ENCODE measurements at regions not wholly inside any gene's neighbourhood (a gene's known extent, or its start where the extent isn't known, plus 50 kb on each side); places are given as distances from the start of the nearest gene placed in this dataset.
"Not testable (repeated sequence)": the region's sequence is repeated elsewhere in the genome, so short reads cannot be mapped to it uniquely, and the experiment has no call there.

DNA sequence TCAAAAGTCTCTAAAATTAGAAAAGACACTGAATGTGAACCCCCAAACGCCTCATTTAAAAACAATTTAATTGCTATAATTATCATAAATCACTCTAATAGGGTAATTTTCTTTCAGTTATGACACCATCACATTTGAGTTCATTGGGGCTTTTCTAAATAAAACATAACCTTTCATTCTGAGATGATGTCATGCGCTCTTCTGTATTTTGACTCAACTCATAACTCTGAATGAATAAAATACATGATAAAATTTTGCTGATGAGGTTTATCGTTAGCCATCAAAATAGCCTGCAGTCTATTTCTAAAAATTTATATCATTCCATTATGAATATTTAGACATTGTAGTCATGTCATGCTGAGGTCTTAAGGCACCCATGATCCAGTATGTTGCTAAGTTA is 1099.7 kb downstream of the SUCLG1 start:
- Histone ChIP-seq H3K9ac (ENCODE audit: low read length in 3 of 3) (no peak overlapping the region), H3K4me1 (ENCODE audit: control insufficient read depth in 2 of 3, insufficient read depth in 2 of 3, low read depth in 1 of 3, low read length in 3 of 3) (no peaks in the 10 kb centered on the region), H3K36me3 (ENCODE audit: control insufficient read depth in 2 of 3, insufficient read depth in 3 of 3, low read length in 3 of 3) (no peaks in the 10 kb centered on the region), H3K9me3 (ENCODE audit: control insufficient read depth in 2 of 3, insufficient read depth in 1 of 3, low read length in 3 of 3) (no peaks in the 10 kb centered on the region), H3K27ac (ENCODE audit: low read depth in 2 of 2, low read length in 2 of 2) (no peak overlapping the region), H3K4me3 (ENCODE audit: low read length in 3 of 3) (no peak overlapping the region), H3K27me3 (ENCODE audit: control insufficient read depth, insufficient read depth, low read length) (no peaks in the 10 kb centered on the region)
- intact Hi-C loops (cut with DNase I): no loop called here
- FAIRE-seq (no peak), DNase-seq (no peak)
- TF ChIP-seq, protein P1, sequence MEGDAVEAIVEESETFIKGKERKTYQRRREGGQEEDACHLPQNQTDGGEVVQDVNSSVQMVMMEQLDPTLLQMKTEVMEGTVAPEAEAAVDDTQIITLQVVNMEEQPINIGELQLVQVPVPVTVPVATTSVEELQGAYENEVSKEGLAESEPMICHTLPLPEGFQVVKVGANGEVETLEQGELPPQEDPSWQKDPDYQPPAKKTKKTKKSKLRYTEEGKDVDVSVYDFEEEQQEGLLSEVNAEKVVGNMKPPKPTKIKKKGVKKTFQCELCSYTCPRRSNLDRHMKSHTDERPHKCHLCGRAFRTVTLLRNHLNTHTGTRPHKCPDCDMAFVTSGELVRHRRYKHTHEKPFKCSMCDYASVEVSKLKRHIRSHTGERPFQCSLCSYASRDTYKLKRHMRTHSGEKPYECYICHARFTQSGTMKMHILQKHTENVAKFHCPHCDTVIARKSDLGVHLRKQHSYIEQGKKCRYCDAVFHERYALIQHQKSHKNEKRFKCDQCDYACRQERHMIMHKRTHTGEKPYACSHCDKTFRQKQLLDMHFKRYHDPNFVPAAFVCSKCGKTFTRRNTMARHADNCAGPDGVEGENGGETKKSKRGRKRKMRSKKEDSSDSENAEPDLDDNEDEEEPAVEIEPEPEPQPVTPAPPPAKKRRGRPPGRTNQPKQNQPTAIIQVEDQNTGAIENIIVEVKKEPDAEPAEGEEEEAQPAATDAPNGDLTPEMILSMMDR (IDR thresholded peaks at IDR 0.05; ENCODE audit: borderline replicate concordance, extremely low read depth, insufficient read depth): no peak

DNA sequence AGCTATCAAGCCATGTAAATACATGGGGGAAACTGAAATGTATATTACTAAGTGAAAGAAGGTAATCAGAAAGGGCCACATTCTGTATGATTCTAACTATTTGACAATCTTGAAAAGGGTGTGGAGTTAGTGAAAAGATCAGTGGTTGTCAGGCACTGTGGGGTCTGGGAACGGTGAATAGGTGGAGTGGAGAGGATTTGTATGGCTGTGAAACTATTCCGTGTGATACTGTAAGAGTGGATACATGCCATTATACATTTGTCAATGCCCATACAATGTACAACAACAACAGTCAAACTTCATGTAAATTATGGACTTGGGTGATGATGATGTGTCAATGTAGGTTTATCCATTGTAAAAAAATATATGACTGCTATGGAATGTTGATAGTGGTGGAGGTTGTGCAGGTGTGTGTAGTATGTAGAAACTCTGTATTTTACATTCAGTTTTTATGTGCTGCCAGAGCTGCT is 1116.2 kb downstream of the SUCLG1 start:
- DNase-seq: peak in 3 of 5 donors; percentile 26 to 73 (median 38)
- intact Hi-C loops (cut with DNase I): no loop called here
- no peaks in the 10 kb centered on the region for H3K9me3 ChIP-seq (ENCODE audit: control insufficient read depth in 2 of 3, insufficient read depth in 1 of 3, low read length in 3 of 3)
- no peak overlapping the region for H3K9ac ChIP-seq (ENCODE audit: low read length in 3 of 3)
- TF ChIP-seq, protein P1 (IDR thresholded peaks at IDR 0.05; ENCODE audit: borderline replicate concordance, extremely low read depth, insufficient read depth): no peak
- no peaks in the 10 kb centered on the region for H3K4me1 ChIP-seq (ENCODE audit: control insufficient read depth in 2 of 3, insufficient read depth in 2 of 3, low read depth in 1 of 3, low read length in 3 of 3)
- no peaks in the 10 kb centered on the region for H3K36me3 ChIP-seq (ENCODE audit: control insufficient read depth in 2 of 3, insufficient read depth in 3 of 3, low read length in 3 of 3)
- H3K27me3 ChIP-seq (ENCODE audit: control insufficient read depth, insufficient read depth, low read length): no peaks in the 10 kb centered on the region
- H3K4me3 ChIP-seq (ENCODE audit: low read length in 3 of 3): no peak overlapping the region
- H3K27ac ChIP-seq (ENCODE audit: low read depth in 2 of 2, low read length in 2 of 2): no peak overlapping the region
- no peak for FAIRE-seq

DNA sequence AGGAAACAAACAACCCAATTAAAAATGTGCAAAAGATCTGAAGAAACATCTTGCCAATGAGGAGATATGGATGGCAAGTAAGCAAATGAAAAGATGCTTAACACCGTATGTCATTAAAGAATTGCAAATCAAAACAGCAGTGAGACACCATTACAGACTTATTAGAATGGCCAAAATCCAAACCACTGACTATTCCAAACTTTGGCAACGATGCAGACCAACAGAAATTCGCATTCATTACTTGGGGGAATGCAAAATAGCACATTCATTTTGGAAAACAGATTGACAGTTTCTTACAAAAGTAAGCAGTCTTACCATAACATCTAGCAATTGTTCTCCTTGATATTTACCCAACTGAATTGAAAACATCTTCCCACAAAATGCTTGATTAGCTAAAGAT is 1118.7 kb downstream of the SUCLG1 start:
- no peaks in the 10 kb centered on the region for H3K36me3 ChIP-seq (ENCODE audit: control insufficient read depth in 2 of 3, insufficient read depth in 3 of 3, low read length in 3 of 3)
- FAIRE-seq (no peak), DNase-seq (peak in 3 of 5 donors; percentile 12 to 57 (median 55))
- no peaks in the 10 kb centered on the region for H3K9me3 ChIP-seq (ENCODE audit: control insufficient read depth in 2 of 3, insufficient read depth in 1 of 3, low read length in 3 of 3)
- TF ChIP-seq, protein P1 (IDR thresholded peaks at IDR 0.05; ENCODE audit: borderline replicate concordance, extremely low read depth, insufficient read depth): no peak
- intact Hi-C loops (cut with DNase I): no loop called here
- H3K9ac ChIP-seq (ENCODE audit: low read length in 3 of 3): no peak overlapping the region
- no peak overlapping the region for H3K27ac ChIP-seq (ENCODE audit: low read depth in 2 of 2, low read length in 2 of 2)
- H3K4me1 ChIP-seq (ENCODE audit: control insufficient read depth in 2 of 3, insufficient read depth in 2 of 3, low read depth in 1 of 3, low read length in 3 of 3): no peaks in the 10 kb centered on the region
- no peaks in the 10 kb centered on the region for H3K27me3 ChIP-seq (ENCODE audit: control insufficient read depth, insufficient read depth, low read length)
- H3K4me3 ChIP-seq (ENCODE audit: low read length in 3 of 3): no peak overlapping the region

GRCh38 chr2:83339942-83340341 is 1119.1 kb downstream of the SUCLG1 start:
- H3K9me3 ChIP-seq (ENCODE audit: control insufficient read depth in 2 of 3, insufficient read depth in 1 of 3, low read length in 3 of 3); H3K36me3 ChIP-seq (ENCODE audit: control insufficient read depth in 2 of 3, insufficient read depth in 3 of 3, low read length in 3 of 3); intact Hi-C loops (cut with DNase I); H3K4me1 ChIP-seq (ENCODE audit: control insufficient read depth in 2 of 3, insufficient read depth in 2 of 3, low read depth in 1 of 3, low read length in 3 of 3); H3K4me3 ChIP-seq (ENCODE audit: low read length in 3 of 3); H3K27me3 ChIP-seq (ENCODE audit: control insufficient read depth, insufficient read depth, low read length); H3K9ac ChIP-seq (ENCODE audit: low read length in 3 of 3); H3K27ac ChIP-seq (ENCODE audit: low read depth in 2 of 2, low read length in 2 of 2); FAIRE-seq: not testable (repeated sequence)
- peak in 3 of 5 donors; percentile 7 to 45 (median 43) for DNase-seq
